ENCODE measurements at regions not wholly inside any gene's neighbourhood (a gene's known extent, or its start where the extent isn't known, plus 50 kb on each side); places are given as distances from the start of the nearest gene placed in this dataset.

- Histone ChIP-seq H3K36me3 (ENCODE audit: insufficient read depth, insufficient read length, low read length) (no peaks in the 10 kb centered on the region), H3K27me3 (ENCODE audit: insufficient read depth, insufficient read length) (peaks cover 45% of the 10 kb centered on the region), H3K4me1 (ENCODE audit: insufficient read depth, insufficient read length) (peaks cover 14% of the 10 kb centered on the region), H3K4me3 (ENCODE audit: insufficient read length, low read depth) (no peak overlapping the region), H3K9ac (ENCODE audit: insufficient read length, low read depth) (no peak overlapping the region), H3K9me3 (ENCODE audit: insufficient read depth, low read length) (no peaks in the 10 kb centered on the region)
- TF ChIP-seq ZNF274 (IDR thresholded peaks at IDR 0.05; ENCODE audit: low read depth, low read length), result no peak
- no peak for TF ChIP-seq SUZ12 (IDR thresholded peaks at IDR 0.05; ENCODE audit: extremely low read depth, insufficient read depth, insufficient read length)
- TF ChIP-seq YY1 (IDR thresholded peaks at IDR 0.05; ENCODE audit: insufficient read depth, insufficient read length), result no peak
- DNase-seq (ENCODE audit: low read depth, low spot score), result no peak
These were observed 90.0 kb upstream of the BHLHE23 start for GRCh38 chr20:63096681-63097335.

DNA sequence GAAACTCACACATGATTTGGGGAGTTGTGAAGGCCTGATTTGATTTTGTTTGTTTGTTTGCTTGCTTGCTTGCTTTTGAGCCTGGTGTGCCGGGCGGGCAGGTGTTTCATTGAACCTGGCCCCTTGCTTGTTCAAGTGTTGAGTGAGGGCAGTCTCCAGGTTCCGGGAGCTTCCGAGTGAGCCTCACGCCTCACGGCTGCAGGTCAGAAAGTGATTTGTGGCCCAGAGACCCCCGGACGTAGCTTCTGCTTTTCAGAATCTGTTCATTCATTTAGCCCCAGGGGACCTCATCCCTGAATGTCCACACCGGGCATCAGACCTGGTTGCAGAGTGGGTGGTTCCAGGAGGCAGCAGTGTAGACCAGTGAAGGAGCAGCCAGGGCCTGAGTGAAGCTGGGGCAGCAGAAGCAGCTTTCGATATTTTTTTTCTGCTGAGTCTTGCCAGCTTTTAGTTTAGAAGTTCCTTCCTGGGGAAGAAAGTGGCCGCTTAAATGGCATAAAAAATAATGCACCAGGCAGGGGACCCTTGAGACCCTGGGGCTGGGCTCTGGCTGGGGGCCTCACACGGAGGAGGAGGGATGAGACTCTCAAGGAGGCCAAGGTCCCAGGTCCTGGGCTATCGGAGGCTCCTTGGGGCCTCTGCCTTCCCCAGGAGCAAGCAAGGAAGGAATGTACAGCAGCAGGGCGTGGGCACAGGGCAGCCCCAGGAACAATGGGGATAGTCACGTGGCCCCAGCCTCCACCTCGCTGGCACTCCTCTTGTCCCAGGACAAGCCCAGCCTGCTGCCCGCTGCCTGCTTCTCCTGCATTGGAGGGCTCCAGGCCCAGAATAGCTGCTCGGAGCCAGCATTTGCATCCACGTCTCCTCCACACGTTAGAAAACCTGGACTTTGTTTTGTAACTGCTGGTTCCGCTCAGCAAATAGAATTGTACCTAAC, 89.2 kb upstream of the BHLHE23 start:
- H3K9me3 ChIP-seq (ENCODE audit: insufficient read depth, low read length), result no peaks in the 10 kb centered on the region
- H3K36me3 ChIP-seq (ENCODE audit: insufficient read depth, insufficient read length, low read length), result no peaks in the 10 kb centered on the region
- H3K4me3 ChIP-seq (ENCODE audit: insufficient read length, low read depth), result no peak overlapping the region
- H3K4me1 ChIP-seq (ENCODE audit: insufficient read depth, insufficient read length), result peaks cover 15% of the 10 kb centered on the region
- TF ChIP-seq ZNF274 (IDR thresholded peaks at IDR 0.05; ENCODE audit: low read depth, low read length), result no peak
- no peak for TF ChIP-seq YY1 (IDR thresholded peaks at IDR 0.05; ENCODE audit: insufficient read depth, insufficient read length)
- TF ChIP-seq SUZ12 (IDR thresholded peaks at IDR 0.05; ENCODE audit: extremely low read depth, insufficient read depth, insufficient read length), result no peak
- no peak for DNase-seq (ENCODE audit: low read depth, low spot score)
- peaks cover 37% of the 10 kb centered on the region for H3K27me3 ChIP-seq (ENCODE audit: insufficient read depth, insufficient read length)
- no peak overlapping the region for H3K9ac ChIP-seq (ENCODE audit: insufficient read length, low read depth)

DNA sequence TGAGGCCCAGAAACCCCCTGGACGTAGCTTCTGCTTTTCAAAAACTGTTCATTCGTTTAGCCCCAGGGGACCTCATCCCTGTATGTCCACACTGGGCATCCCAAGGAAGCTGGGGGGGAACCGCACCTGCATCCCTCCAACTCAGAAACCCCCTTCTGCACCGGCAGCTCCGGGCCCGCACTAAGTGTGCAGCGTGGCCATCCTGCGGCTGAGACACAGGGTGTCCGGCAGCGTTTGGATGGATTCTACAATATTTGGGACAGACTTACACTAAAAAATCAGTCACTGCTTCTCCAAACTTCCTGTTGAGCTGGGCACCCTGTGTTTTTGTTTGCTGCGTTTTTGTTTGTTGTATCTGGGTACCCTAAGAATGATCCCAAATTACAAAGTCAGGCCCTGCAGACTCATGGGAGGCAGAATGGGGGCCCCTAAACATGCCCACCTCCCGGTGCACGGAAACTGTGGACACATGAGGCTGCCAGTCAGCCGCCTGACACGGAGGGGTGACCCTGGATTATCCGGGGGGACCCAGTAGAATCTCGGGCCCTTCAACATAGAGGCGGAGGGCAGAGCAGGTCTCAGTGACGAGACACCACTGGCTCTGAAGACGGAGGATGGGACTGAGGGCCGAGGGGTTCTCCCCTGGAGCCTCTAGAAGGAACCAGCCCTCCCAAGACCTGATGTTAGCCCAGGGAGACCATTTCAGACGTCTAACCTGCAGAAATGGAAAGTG, 88.2 kb upstream of the BHLHE23 start:
- Histone ChIP-seq H3K9ac (ENCODE audit: insufficient read length, low read depth) (no peak overlapping the region), H3K4me3 (ENCODE audit: insufficient read length, low read depth) (no peak overlapping the region), H3K36me3 (ENCODE audit: insufficient read depth, insufficient read length, low read length) (no peaks in the 10 kb centered on the region), H3K27me3 (ENCODE audit: insufficient read depth, insufficient read length) (peaks cover 28% of the 10 kb centered on the region), H3K9me3 (ENCODE audit: insufficient read depth, low read length) (no peaks in the 10 kb centered on the region), H3K4me1 (ENCODE audit: insufficient read depth, insufficient read length) (peaks cover 13% of the 10 kb centered on the region)
- DNase-seq (ENCODE audit: low read depth, low spot score), result no peak
- TF ChIP-seq ZNF274 (IDR thresholded peaks at IDR 0.05; ENCODE audit: low read depth, low read length), result no peak

DNA sequence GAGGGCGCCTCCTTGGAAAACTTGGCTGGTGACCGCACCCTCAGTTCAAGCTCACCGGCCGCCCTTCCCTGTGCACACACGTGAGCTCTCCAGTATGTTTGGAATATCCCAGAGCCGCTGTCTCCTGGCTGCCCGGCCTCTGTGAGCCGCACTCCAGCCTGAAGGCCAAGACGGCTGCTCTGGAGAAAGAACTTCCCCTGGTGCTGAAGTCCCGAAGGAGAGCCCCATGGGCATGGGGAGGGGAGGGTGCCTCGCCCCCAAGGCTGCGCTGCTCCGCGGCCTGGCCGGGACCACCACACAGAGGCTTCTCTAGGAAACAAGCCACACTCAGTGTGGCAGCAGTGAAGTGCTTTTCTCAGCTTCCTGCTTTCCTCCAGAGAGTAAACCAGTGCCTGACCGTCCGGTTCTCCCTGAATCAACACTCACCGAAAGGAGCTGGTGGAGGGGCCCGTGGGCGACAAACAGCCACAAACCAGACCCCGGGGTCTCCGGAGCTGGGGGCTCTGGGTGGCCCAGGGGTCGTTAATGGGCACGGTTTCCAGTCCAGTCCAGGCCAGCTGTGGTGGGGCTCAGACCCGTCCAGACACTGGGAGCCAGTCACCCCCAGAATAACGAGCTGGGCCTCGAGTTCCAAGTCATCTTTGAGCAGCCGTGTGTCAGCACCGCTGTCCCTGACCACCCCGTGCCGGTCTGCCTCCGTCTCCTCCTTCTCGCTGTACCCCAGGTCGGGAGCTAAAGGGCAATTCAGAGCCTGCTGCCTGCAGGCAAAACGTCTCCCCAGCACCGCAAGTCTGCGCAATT, 87.4 kb upstream of the BHLHE23 start:
- Histone ChIP-seq H3K4me1 (ENCODE audit: insufficient read depth, insufficient read length) (peaks cover 12% of the 10 kb centered on the region), H3K9ac (ENCODE audit: insufficient read length, low read depth) (no peak overlapping the region), H3K4me3 (ENCODE audit: insufficient read length, low read depth) (no peak overlapping the region), H3K36me3 (ENCODE audit: insufficient read depth, insufficient read length, low read length) (no peaks in the 10 kb centered on the region), H3K27me3 (ENCODE audit: insufficient read depth, insufficient read length) (peaks cover 20% of the 10 kb centered on the region), H3K9me3 (ENCODE audit: insufficient read depth, low read length) (no peaks in the 10 kb centered on the region)
- DNase-seq (ENCODE audit: low read depth, low spot score), result no peak
- TF ChIP-seq SUZ12 (IDR thresholded peaks at IDR 0.05; ENCODE audit: extremely low read depth, insufficient read depth, insufficient read length) (no peak), YY1 (IDR thresholded peaks at IDR 0.05; ENCODE audit: insufficient read depth, insufficient read length) (no peak), ZNF274 (IDR thresholded peaks at IDR 0.05; ENCODE audit: low read depth, low read length) (no peak)

- no peak for DNase-seq (ENCODE audit: low read depth, low spot score)
- no peak overlapping the region for H3K4me3 ChIP-seq (ENCODE audit: insufficient read length, low read depth)
- H3K4me1 ChIP-seq (ENCODE audit: insufficient read depth, insufficient read length), result peaks cover 12% of the 10 kb centered on the region
- H3K9me3 ChIP-seq (ENCODE audit: insufficient read depth, low read length), result no peaks in the 10 kb centered on the region
- H3K9ac ChIP-seq (ENCODE audit: insufficient read length, low read depth), result peak overlapping the region; percentile 42
- no peaks in the 10 kb centered on the region for H3K36me3 ChIP-seq (ENCODE audit: insufficient read depth, insufficient read length, low read length)
- no peak for TF ChIP-seq YY1 (IDR thresholded peaks at IDR 0.05; ENCODE audit: insufficient read depth, insufficient read length)
- TF ChIP-seq SUZ12 (IDR thresholded peaks at IDR 0.05; ENCODE audit: extremely low read depth, insufficient read depth, insufficient read length), result no peak
- TF ChIP-seq ZNF274 (IDR thresholded peaks at IDR 0.05; ENCODE audit: low read depth, low read length), result no peak
- H3K27me3 ChIP-seq (ENCODE audit: insufficient read depth, insufficient read length), result peaks cover 10% of the 10 kb centered on the region
These were observed 86.0 kb upstream of the BHLHE23 start for GRCh38 chr20:63092660-63093215.

GRCh38 chr20:63091901-63092659, 85.3 kb upstream of the BHLHE23 start:
- Histone ChIP-seq H3K4me1 (ENCODE audit: insufficient read depth, insufficient read length) (peaks cover 12% of the 10 kb centered on the region), H3K36me3 (ENCODE audit: insufficient read depth, insufficient read length, low read length) (no peaks in the 10 kb centered on the region), H3K27me3 (ENCODE audit: insufficient read depth, insufficient read length) (peaks cover 10% of the 10 kb centered on the region), H3K9ac (ENCODE audit: insufficient read length, low read depth) (no peak overlapping the region), H3K4me3 (ENCODE audit: insufficient read length, low read depth) (no peak overlapping the region), H3K9me3 (ENCODE audit: insufficient read depth, low read length) (no peaks in the 10 kb centered on the region)
- TF ChIP-seq YY1 (IDR thresholded peaks at IDR 0.05; ENCODE audit: insufficient read depth, insufficient read length) (no peak), SUZ12 (IDR thresholded peaks at IDR 0.05; ENCODE audit: extremely low read depth, insufficient read depth, insufficient read length) (no peak), ZNF274 (IDR thresholded peaks at IDR 0.05; ENCODE audit: low read depth, low read length) (no peak)
- no peak for DNase-seq (ENCODE audit: low read depth, low spot score)

All from NT2/D1 (cell line).